GM19035 (cell line): ENCODE measurements at regions not wholly inside any gene's neighbourhood (a gene's known extent, or its start where the extent isn't known, plus 50 kb on each side); places are given as distances from the start of the nearest gene placed in this dataset.

Source experiments
- ATAC-seq: cut with Tn5 transposase; IDR thresholded peaks from one replicate; pipeline ENCODE4 v1.9.1; 2021; ENCODE audit not compliant: unreplicated experiment

GRCh38 chr11:122183933-122184332, 67.9 kb upstream of the BLID start:
- no peak for ATAC-seq

DNA sequence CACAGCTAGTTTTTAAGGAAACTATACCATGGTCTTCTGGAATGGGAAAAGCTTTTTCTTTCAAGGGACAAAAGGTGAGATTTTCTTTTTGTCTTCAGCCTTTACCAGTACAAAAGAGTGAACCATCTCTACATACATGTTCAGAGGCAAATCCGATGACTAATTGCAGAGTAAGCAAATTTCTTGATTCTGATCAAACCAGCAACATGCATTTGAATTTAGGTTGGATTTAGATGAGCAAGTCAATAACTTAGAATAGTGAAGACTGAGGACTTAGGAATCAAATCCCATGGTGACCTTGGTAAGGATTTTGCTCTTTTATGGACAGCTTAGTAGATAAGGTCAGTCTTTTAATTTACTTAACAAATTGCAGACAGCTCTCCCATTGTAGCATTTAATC, 65.9 kb upstream of the BLID start:
- no peak for ATAC-seq

GRCh38 chr11:122181372-122181771, 65.4 kb upstream of the BLID start:
- ATAC-seq, result no peak

DNA sequence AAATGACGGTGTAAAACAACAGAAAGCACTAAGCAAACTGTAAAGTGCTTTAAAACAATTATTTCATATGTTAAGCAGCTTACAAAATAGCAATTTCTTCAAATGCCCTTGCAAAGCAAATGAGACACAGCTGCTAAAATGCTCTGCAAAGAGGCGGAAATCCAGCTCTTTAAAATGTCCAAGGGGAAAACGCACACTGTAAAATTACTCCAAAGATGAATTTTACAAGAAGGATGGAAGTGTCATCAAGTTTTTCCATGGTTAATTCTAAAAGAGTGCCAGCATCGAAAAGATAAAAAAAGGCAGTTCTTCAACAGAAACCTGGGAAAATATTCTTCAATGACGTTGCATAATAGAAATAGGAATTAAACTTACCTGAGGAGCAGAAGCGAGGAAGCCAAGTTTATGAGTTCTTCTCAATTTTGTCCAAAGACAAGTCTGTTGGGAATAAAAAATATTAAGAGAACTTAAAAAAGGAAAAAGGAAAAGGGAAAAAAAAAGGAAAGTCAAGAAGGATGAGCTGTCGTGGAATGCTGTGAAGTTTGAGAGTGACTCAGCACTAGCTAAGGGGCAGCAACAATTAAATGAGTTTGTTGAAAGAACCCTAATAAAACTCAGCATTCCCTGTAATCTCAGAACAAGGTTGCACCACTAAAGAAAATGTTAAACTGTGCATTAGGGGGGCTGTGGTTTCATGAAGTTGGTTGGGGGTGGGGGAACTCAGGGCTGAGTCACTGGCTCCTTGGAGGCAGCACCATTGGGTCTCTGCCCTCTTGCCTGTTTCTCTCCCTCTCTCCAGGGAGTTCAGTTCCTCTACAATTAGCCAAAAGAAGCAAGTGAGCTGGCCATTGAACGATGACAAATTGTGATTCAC, 64.2 kb upstream of the BLID start:
- ATAC-seq, result no peak

- ATAC-seq, result no peak
Measured at GRCh38 chr11:122178795-122179194, 62.8 kb upstream of the BLID start.

GRCh38 chr11:122177238-122177637, 61.2 kb upstream of the BLID start:
- ATAC-seq, result no peak

DNA sequence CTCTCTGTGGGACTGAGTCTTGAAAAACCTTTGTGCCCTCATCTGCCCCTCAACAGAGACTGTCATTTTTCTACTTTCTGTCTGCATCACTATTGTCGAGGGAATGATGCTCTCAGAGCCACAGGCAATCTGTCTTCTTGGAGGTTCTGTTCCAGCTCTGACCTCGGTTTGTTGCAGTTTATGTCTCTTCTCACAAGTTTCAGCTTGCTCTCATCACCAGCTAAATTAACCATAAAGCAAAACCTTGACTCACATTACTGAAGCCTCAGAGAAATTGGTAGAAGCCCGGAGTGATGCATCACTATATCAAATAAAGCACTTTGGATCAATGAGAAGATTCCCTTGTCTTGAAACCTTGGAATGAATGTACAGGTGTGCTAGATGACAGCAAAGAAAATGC, 60.6 kb upstream of the BLID start:
- no peak for ATAC-seq

- ATAC-seq, result no peak
Measured at GRCh38 chr11:122175306-122175705, 59.3 kb upstream of the BLID start.

GRCh38 chr11:122173587-122173986, 57.6 kb upstream of the BLID start:
- no peak for ATAC-seq

- no peak for ATAC-seq
Measured at GRCh38 chr11:122173074-122173450, 57.0 kb upstream of the BLID start.

GRCh38 chr11:122172352-122173073, 56.5 kb upstream of the BLID start:
- no peak for ATAC-seq

GRCh38 chr11:122170815-122171475, 54.9 kb upstream of the BLID start:
- ATAC-seq, result no peak

- ATAC-seq, result no peak
Measured at GRCh38 chr11:122168218-122168617, 52.2 kb upstream of the BLID start.

DNA sequence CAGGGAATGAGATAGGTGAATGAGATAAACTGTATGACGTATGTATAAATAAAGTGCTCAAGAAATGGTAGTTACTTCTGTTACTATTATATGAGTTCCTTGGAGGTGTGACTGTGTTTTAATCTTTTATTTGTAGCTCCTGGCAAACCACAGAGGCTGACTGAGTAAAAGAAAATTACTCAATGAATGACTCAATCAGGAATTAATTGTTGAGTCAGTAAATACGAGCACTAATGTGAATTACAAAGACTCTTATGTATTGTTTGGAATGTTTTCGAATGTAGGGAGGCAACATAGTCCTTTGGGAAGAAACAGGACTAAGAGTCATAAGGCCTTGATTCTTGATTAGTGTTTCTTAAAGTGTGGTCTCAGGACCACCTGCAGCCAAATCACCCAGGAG, 51.1 kb upstream of the BLID start:
- no peak for ATAC-seq

DNA sequence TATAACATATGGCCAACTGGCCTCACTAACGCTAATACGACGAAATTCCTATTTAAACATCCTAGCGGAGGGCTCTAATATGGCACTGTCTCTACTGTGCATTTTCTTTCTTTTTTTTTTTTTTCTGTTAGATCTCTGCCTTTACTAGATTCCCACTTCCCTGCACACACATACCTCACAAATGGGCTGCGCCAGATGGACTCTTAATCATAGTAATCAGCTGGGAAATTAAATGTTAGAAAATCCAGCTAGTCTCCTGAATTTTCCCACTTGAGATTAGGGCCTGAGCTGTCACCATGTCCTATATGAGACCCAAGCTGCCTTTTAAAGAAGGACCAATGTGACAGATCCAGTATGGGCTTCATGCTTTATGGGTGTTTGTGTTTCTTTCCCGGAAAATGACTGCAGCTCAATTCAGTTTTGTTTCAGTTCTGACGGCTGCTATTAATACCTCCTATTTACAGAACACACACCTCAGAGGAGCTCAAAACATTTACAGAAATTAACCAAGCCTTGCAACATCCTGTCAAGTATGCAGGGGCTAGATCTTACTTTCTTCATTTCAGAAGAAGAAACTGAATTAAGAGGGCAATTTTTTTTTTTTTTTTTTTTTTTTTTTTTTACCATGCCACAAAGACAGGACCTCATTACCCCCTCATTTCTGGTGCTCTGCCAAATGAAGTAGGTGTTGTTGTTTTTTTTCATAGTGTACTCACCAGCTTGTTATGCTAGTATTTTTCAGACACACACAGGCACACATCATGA, 49.8 kb upstream of the BLID start:
- no peak for ATAC-seq
